ENCODE measurements at regions not wholly inside any gene's neighbourhood (a gene's known extent, or its start where the extent isn't known, plus 50 kb on each side); places are given as distances from the start of the nearest gene placed in this dataset.

GRCh38 chr7:42495256-42495655 lies 258.2 kb upstream of the GLI3 start (continued):
- TF ChIP-seq, protein P1, sequence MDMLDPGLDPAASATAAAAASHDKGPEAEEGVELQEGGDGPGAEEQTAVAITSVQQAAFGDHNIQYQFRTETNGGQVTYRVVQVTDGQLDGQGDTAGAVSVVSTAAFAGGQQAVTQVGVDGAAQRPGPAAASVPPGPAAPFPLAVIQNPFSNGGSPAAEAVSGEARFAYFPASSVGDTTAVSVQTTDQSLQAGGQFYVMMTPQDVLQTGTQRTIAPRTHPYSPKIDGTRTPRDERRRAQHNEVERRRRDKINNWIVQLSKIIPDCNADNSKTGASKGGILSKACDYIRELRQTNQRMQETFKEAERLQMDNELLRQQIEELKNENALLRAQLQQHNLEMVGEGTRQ (IDR thresholded peaks at IDR 0.05; ENCODE audit: borderline replicate concordance, low read depth, low read length), result no peak
- TF ChIP-seq FOXM1 (IDR thresholded peaks at IDR 0.05; ENCODE audit: low read depth), result no peak

DNA sequence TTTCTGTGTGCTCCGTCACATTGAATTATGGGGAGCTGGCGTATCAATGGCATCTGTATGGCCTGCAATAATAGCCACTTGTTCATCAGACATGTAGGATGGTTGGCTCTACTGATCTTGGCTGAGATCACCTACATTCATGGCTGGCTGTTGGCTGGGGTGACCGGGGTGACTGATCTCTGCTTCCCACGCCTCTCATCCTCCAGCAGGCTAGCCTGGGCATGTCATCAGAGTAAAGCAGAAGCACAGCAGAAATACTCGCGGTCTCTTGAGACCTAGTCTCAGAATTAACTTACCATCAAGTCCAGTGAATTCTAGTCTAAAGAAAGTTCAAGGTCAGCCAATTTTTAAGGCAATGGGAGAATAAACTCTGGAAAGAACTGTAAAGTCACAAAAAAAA lies 257.7 kb upstream of the GLI3 start:
- peaks cover 7% of the 10 kb centered on the region for H3F3A ChIP-seq (replicated peaks; ENCODE audit: insufficient read depth)
- H3K9me3 ChIP-seq, result no peaks in the 10 kb centered on the region
- H3K79me2 ChIP-seq (ENCODE audit: insufficient read depth), result no peaks in the 10 kb centered on the region
- ChIA-PET POLR2A (no interaction called here), CTCF (no interaction called here)
- H3K4me2 ChIP-seq, result no peak overlapping the region
- H4K20me1 ChIP-seq (ENCODE audit: insufficient read depth), result no peaks in the 10 kb centered on the region
- TF ChIP-seq NFIC (IDR thresholded peaks at IDR 0.05; ENCODE audit: borderline replicate concordance) (no peak), USF1 (IDR thresholded peaks at IDR 0.05; ENCODE audit: borderline replicate concordance, low read depth) (no peak), EP300 (IDR thresholded peaks at IDR 0.05; ENCODE audit: borderline replicate concordance in 1 of 2, low read depth in 1 of 2, low read length in 1 of 2) (no peak), FOXJ3 (CRISPR knock-in tag; IDR thresholded peaks at IDR 0.05) (no peak), MXI1 (IDR thresholded peaks at IDR 0.05; ENCODE audit: low read depth, low read length) (no peak), TAF1 (IDR thresholded peaks at IDR 0.05; ENCODE audit: borderline replicate concordance, low read depth, low read length) (no peak), CTCF (IDR thresholded peaks at IDR 0.05) (no peak), GABPA (IDR thresholded peaks at IDR 0.05; ENCODE audit: low read depth) (no peak), GATA2 (CRISPR knock-in tag; IDR thresholded peaks at IDR 0.05) (no peak), RXRA (IDR thresholded peaks at IDR 0.05; ENCODE audit: borderline replicate concordance, low read depth) (no peak), ELF1 (IDR thresholded peaks at IDR 0.05) (no peak)
- TF ChIP-seq, protein P1 (IDR thresholded peaks at IDR 0.05; ENCODE audit: borderline replicate concordance, low read depth, low read length), result no peak
- WGBS (ENCODE audit: low lambda C conversion rate), result 36% methylated on average over 6 of the region's 6 CpGs
- H3K9me2 ChIP-seq, result no peaks in the 10 kb centered on the region; the same call in 1 of the 2 replicates
- peaks cover 0 to 9% of the 10 kb centered on the region in 2 experiments; a peak in 2 of 4 replicates for H3K4me1 ChIP-seq (ENCODE audit: control insufficient read depth in 1 of 2, insufficient read depth in 2 of 2, low read depth in 1 of 2, low read length in 1 of 2)
- H3K36me3 ChIP-seq (replicated peaks in 1 of 2; ENCODE audit: control insufficient read depth in 1 of 2, insufficient read depth in 2 of 2, low read length in 1 of 2), result no peaks in the 10 kb centered on the region
- no peak overlapping the region for H3K9ac ChIP-seq
- H2AFZ ChIP-seq (ENCODE audit: low read depth), result no peak overlapping the region
- H3K4me3 ChIP-seq (ENCODE audit: low read depth in 2 of 2, low read length in 1 of 2), result no peak overlapping the region; a peak in 1 of 4 replicates
- H3K27ac ChIP-seq (ENCODE audit: low read depth in 2 of 2, low read length in 1 of 2), result no peak overlapping the region
- DNase-seq, result no peak
- peaks cover 35% of the 10 kb centered on the region; the same call in 1 of the 2 replicates for H3K27me3 ChIP-seq (ENCODE audit: insufficient read depth)

Measured in SK-N-SH (cell line).